ENCODE measurements at regions not wholly inside any gene's neighbourhood (a gene's known extent, or its start where the extent isn't known, plus 50 kb on each side); places are given as distances from the start of the nearest gene placed in this dataset.

DNA sequence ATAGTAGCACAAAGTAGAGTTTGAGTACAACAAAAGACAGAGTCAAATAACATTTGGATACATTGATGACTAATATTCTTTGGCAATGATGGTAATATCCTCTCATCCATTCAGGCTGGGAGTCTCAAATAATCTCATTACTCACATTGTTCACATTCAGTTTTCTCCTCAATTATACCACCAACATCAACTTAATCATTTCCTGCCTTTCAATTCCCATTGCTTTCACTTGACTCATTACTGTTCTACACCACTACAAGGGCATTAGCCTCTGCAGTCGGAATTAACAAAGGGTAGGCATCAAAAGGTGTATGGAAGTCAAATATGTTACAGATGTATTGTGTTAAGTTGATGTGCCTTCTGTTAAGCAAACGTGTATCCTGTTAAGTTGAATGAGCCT lies 518.4 kb upstream of the SLITRK1 start:
- TF ChIP-seq, protein P1, sequence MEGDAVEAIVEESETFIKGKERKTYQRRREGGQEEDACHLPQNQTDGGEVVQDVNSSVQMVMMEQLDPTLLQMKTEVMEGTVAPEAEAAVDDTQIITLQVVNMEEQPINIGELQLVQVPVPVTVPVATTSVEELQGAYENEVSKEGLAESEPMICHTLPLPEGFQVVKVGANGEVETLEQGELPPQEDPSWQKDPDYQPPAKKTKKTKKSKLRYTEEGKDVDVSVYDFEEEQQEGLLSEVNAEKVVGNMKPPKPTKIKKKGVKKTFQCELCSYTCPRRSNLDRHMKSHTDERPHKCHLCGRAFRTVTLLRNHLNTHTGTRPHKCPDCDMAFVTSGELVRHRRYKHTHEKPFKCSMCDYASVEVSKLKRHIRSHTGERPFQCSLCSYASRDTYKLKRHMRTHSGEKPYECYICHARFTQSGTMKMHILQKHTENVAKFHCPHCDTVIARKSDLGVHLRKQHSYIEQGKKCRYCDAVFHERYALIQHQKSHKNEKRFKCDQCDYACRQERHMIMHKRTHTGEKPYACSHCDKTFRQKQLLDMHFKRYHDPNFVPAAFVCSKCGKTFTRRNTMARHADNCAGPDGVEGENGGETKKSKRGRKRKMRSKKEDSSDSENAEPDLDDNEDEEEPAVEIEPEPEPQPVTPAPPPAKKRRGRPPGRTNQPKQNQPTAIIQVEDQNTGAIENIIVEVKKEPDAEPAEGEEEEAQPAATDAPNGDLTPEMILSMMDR (conservative IDR thresholded peaks at IDR 0.05) = no peak
- TF ChIP-seq EZH2 (IDR thresholded peaks at IDR 0.05; ENCODE audit: low read depth) = no peak

Measured in PC-9 (cell line).